Activated T-cell treated with anti-CD3 and anti-CD28 coated beads for 24 hours (primary cell): ENCODE measurements at regions not wholly inside any gene's neighbourhood (a gene's known extent, or its start where the extent isn't known, plus 50 kb on each side); places are given as distances from the start of the nearest gene placed in this dataset.

Experiments used
- DNase-seq: peaks from one replicate; pipeline ENCODE4 v3.0.0-alpha.2; 2020; ENCODE audit warnings: low read depth

DNA sequence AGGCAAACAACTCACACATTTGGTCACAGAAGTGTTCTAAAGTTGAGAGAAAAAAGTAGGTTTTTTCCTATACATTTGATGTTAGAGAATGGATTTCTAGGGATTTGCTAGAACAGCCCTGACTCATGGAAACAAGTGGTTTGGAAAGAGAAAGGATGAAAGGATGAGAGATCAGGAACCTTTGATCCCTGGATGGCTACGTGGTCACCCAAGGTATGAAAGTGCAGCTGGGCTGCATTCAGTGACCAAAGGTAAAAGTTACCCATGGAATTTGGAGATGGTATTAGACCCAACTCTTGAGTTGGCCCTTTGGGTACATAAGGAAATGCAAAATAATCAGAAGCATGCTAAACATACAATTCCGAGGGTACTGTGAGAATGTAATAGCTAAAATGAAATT lies 61.3 kb upstream of the SPIN1 start:
- no peak for DNase-seq

DNA sequence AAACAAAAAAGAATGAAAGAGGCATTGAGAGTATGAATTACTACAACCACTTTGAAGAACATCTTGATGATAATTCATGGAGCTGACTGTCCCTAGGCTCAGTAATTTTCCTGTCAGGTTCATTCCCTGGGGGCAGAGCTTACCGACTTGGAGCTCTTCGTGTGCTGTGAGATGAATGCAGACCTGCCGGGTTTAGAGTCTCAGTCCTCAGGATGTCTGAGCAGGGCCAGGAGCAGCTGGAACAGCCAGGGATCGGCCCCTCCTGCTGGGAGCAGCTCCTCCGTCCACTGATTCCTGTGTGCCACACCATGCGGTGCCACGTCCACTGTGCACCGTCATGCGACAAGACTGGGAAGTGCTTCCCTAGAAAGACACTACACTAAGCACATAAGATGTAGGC lies 62.2 kb upstream of the SPIN1 start:
- DNase-seq = no peak

- peak; percentile 29 for DNase-seq
Measured at GRCh38 chr9:88322906-88323566, 65.2 kb upstream of the SPIN1 start.

DNA sequence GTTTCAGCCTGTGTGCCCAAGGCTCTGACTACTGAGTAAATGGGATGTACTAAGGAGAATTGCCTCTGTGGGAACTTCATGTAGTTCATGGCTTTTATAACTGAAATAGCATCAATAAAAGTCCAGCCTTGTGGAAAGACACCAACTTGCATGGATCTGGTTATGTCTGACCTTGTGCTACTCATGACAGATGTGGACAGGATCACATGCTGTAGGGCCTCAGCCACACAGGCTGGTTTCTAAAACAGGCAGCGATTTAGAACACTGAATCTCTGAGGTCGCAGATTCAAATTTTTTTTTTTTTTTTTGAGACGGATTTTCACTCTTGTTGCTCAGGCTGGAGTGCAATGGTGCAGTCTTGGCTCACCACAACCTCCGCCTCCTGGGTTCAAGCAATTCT lies 66.5 kb upstream of the SPIN1 start:
- no peak for DNase-seq

GRCh38 chr9:88320748-88321415 lies 67.4 kb upstream of the SPIN1 start:
- DNase-seq = no peak

DNA sequence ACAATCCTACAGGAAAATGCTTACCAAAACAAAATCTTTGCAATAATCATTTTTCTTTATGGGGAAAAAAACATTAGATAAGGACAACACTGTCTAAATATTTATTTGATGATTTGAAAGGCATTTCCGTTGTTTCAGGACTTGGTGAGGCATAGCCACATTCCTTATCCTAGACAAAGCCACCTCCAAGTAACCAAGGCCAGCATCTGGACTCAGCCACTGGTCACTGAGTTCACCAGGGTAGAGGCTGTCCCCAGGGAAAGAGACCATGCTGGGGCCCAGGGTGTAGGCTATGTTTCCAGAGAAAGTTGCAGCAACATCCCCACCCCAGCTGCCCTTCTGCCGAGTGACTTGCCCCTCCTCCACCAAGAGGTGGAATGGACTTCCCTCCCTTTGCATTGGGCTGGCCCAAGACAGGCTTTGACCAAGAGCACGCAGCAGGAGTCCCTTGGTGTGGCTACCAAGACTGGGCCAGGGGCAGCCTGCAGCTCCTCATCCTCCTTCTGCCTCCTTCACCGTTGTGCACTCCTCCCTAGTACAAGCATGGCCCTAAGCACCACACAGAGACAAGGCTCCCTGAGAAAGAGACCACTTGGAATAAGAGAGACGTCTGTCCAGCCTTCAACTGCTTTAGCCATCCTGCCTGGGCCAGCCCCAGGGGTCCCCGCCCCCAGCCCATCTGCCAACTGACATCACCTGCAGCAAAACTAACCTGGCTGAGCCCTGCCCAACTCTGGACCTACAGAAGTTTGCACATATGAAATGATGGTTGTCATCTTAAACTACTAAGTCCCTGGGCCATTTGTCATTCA lies 68.1 kb upstream of the SPIN1 start:
- DNase-seq = no peak

DNA sequence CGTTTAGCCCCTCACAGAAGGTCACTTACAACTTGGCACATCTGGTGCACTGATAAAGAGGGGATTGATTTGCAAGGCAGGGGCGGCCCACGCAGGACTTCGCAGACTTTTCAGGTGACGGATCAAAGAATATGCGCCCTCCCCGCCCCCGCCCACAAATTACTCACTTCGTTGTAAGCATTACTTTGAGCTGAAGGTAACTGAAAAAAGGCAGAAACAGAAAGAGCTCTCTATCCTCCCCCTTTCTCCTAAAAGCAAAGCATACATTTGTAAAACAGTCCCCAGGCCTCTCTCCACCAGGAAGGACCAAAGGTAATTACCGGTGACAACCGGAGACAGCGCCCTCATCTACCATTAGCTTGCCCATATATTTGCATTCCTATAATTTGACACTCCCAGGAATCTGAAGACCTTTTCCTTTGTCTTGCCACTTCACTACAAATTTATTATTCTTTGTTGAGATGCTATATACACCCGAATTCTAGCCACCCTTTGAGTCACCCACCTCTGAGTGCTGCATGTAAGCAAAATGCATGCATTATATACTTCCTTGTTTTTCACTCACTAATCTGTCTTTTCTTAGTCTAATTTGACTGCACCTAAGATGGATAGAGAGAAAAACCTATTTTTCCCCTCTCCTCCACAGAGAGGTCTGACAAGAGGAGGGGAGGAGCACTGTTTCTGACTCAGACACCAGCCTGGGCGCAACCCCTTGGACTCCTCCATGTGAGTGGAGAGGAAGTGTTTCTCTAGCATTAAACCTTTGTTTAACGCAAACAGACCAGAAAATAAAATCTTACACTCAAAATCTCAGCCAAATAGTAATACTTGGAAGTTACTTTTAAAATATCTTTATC lies 74.7 kb upstream of the SPIN1 start:
- DNase-seq = peak; percentile 32

DNA sequence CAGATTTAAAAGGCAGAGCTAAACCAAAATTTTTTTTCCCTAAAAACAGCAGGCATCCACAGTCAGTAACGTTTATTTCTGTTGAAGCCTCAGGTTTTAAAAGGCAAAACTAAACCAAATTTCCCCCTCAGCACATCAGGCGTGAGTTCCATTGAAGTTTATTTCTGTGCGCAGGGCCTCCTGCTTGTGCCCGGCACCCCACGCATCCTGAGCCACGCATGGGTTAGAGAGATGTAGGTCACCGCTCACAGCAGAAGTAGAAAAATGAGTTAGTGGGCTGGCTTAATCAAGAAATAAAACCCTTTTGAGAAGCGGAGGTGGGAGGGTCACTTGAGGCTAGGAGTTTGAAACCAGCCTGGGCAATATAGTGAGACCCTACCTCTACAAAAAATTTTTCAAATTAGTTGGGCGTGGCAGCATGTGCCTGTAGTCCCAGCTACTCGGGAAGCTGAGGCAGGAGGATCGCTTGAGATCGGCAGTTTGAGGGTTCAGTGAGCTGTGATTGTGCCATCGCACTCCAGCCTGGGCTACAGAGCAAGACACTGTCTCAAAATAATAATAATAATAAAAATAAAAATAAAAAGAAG lies 75.6 kb upstream of the SPIN1 start:
- no peak for DNase-seq

- DNase-seq = no peak
Measured at GRCh38 chr9:88312045-88312444, 76.2 kb upstream of the SPIN1 start.

DNA sequence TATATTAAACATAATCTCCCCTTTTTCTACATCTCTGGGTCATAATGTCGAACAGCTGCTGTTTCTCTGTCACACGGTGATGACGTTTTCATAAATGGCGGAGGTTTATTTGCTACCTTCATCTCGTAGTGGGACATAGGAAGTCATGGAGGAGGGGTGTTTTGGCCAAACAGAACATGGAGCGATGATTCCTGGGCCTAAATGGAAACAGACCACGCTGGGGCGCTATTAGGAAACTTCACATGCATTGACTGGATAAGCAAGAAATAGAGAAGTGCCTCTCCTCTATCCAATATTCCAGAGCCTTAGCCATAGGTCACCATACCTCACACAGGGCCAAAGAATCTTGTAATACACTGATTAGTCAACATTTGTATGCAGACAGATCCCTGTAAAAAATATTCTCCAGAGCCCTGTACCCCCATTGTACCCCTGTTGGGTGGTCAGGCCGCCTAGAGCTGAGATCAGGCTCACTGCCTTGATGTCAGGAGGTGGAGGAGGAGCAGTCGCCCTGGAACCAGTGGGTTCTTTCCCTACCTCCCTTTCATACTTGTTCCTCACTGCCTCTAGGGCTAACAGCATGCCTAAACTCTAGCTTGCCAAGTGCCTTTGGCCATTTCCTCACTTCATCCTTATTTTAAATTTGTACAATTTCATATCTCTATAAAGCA lies 77.8 kb upstream of the SPIN1 start:
- DNase-seq = no peak

- no peak for DNase-seq
Measured at GRCh38 chr9:88308831-88309560, 79.2 kb upstream of the SPIN1 start.

- DNase-seq = no peak
Measured at GRCh38 chr9:88307136-88307535, 81.1 kb upstream of the SPIN1 start.

- DNase-seq = peak; percentile 31
Measured at GRCh38 chr9:88303721-88304451, 84.4 kb upstream of the SPIN1 start.

- no peak for DNase-seq
Measured at GRCh38 chr9:88302579-88303324, 85.5 kb upstream of the SPIN1 start.

DNA sequence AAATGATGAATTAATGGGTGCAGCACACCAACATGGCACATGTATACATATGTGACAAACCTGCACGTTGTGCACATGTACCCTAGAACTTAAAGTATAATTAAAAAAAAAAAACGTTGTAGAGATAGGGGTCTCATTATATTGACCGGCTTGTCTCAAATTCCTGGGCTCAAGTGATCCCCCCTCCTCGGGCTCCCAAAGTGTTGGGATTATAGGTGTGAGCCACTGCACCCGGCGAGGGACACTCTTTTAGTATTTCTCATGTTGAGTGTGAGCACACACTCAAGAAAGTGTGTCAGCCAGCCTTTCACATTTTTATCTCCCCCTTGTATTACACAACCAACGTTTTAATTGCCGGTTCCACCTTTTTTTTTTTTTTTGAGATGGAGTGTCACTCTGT lies 87.7 kb upstream of the SPIN1 start:
- no peak for DNase-seq

- no peak for DNase-seq
Measured at GRCh38 chr9:88291856-88292255, 96.4 kb upstream of the SPIN1 start.

DNA sequence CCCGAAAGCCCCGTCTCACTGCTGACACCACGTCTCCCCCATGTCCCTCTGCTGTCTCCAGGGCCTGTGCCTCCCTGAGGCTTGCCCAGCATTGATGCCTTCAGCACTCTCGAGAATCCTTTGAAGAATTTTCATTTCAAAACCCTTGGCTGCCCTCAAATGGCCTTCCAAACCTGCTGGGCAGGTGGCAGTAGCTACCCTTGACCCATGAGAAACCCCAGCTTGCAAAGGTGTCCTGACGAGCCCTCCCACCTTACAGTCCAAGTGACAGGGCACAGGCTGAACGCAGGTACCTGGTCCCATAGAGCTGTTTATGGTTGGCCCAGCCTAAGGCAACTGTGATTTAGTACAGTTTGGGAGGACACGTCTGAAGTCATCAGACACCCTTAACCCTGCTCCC lies 97.2 kb upstream of the SPIN1 start:
- no peak for DNase-seq

DNA sequence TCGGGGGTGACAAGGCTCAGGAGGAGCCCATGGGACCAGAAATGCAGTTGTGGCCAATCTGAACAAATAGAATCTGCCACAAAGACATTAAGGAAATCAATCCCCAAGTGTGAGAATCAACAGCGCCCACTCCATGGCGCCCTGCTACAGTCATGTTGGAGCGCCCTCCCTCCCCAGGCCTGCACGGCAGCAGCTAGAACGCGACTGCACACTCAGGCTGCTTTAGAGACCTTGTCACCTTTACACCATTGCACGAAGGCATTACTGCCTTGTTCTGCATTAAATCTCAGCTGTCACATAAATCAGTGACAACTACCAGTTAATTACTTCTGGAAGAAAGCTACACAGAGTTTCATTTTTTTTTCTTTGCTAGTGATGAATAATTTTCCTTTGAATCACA lies 98.7 kb upstream of the SPIN1 start:
- DNase-seq = no peak

- DNase-seq = no peak
Measured at GRCh38 chr9:88287972-88288371, 100.3 kb upstream of the SPIN1 start.
